Activated naive CD4-positive, alpha-beta T cell treated with anti-CD3 and anti-CD28 coated beads, Interleukin-2, amount 50 U/mL, for 24 hours (primary cell): ENCODE measurements at regions not wholly inside any gene's neighbourhood (a gene's known extent, or its start where the extent isn't known, plus 50 kb on each side); places are given as distances from the start of the nearest gene placed in this dataset.

ENCODE experiments used
- H3K27ac Mint-ChIP-seq: one replicate; pipeline ENCODE4 v1.8.0; 2021; ENCODE audit warnings: mild to moderate bottlenecking, mixed read lengths
- H3K27me3 Mint-ChIP-seq: one replicate; pipeline ENCODE4 v1.8.0; 2021; ENCODE audit warnings: mixed read lengths
- H3K36me3 Mint-ChIP-seq: one replicate; pipeline ENCODE4 v1.8.0; 2021; ENCODE audit warnings: mixed read lengths
- H3K4me1 Mint-ChIP-seq: one replicate; pipeline ENCODE4 v1.8.0; 2021; ENCODE audit warnings: mixed read lengths
- H3K4me3 Mint-ChIP-seq: one replicate; pipeline ENCODE4 v1.8.0; 2021; ENCODE audit warnings: mild to moderate bottlenecking, mixed read lengths
- H3K9me3 Mint-ChIP-seq: one replicate; pipeline ENCODE4 v1.8.0; 2021; ENCODE audit warnings: mixed read lengths

DNA sequence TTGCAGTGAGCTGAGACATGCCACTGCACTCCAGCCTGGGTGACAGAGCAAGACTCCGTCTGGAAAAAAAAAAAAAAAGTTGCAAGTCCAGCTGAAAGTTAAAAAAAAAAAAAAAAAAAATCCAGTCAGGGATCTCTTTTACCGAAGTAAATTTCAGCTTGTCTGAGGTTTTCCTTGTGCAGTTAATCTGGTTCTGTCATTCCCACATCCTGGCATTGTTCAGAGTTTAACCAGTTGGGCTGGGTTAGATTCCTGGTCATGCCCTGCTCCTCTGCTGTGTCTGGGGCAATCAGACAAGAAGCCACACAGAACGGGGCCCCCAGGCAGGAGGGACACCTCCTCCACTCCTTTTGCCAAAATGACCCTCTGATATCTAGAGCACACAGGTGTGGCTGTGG is 84.1 kb upstream of the KLHL25 start:
- Mint-ChIP-seq H3K27ac (no peak overlapping the region), H3K27me3 (peaks cover 35% of the 10 kb centered on the region), H3K4me1 (no peaks in the 10 kb centered on the region), H3K9me3 (no peaks in the 10 kb centered on the region), H3K4me3 (no peak overlapping the region), H3K36me3 (no peaks in the 10 kb centered on the region)

DNA sequence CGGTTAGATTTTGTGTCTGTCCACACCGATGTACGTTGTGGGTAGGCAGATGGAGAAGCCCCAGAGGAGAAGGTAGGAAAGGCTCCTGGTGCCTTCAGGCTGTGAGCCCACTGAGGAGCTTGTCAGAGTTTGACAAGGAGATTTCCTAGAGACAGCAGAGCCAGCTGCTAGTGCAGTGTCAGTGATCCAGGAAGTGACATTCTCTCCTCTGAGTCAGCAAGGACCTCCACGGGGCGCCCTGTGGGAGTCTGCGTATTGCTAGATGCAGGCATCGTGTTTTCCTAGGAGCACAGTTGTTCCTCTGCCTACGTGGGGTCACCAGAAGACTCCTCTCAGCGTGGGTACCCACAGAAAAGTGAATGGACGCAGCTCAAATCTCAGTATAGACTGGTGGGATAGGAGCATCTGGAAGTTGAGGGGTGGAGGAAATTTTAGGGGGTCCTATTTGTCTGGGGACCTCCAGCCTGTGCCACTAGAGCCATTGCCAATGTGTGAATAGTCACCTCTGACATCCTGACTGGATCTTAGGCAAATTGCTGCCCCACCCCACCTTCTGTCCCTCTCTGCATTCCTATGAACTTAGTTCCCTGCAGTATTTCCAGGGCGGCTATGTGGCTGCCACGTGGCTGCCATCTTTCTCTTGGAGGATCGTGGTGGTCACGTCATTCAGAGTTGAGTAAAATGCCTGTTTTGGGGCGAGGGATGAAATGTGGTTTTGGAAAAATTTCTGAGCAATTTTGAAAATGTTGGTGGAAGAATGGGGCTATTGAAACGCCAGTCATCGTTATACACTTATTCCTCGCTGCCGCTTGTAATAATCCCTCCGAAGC is 84.8 kb upstream of the KLHL25 start:
- Mint-ChIP-seq H3K4me3 (no peak overlapping the region), H3K36me3 (no peaks in the 10 kb centered on the region), H3K4me1 (no peaks in the 10 kb centered on the region), H3K27ac (no peak overlapping the region), H3K27me3 (peaks cover 35% of the 10 kb centered on the region), H3K9me3 (no peaks in the 10 kb centered on the region)

DNA sequence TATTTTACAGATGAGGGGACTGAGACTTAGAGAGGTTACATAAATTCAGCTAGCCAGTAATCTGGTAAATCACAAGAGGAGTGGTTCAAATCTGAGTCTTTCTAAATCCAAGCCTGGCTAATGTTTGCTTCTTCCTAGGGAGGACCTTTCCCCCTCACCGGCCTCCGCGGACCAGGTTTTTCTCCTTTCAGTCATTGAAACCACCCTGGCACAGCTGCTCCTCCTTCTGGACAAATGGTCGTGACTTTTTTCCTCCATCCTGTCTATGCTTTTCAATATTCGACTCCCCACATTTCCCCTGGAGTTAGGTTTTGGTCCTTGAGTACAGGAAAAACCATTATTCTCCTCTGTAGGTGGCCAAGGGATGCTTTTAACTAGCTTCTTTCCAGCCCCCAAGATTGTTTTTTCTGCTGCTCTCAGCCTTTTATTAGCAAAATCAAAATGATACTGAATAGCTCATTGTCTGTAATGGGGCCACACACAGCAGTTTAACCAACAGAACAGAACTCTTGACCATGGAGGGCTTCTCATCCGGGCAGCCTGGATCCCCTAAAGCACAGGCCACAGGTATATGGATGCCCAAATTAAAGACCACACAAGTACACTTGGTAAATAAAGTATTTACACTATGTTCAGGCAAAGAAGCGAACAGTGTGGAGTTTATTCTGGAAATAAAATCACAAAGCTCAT is 85.9 kb upstream of the KLHL25 start:
- Mint-ChIP-seq H3K4me1 (no peaks in the 10 kb centered on the region), H3K36me3 (no peaks in the 10 kb centered on the region), H3K4me3 (no peak overlapping the region), H3K27ac (no peak overlapping the region), H3K27me3 (peaks cover 32% of the 10 kb centered on the region), H3K9me3 (no peaks in the 10 kb centered on the region)

DNA sequence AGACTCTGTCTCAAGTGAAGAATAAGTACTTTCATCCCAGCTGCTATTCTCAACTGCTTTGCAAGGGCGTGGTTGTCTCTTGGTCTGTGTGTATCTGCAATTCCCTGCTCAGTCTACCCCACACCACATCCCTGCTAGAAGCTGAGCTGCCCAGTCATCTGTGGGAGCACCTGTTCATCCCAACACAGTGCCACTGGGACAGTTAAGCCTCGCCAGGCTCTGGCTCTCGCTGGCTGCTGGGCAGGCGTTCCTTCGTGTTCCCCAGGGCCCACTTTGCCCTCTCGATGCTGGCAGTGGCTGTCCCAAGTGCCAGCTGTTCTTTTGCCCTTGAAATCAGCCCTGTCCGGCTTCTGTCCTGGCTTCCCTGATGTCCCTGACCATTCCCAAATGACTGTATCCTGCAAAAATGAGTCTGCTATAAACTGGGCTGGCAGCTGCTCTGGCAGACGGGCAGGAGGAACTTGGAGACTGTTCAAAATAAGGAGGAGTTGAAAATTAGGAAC is 91.6 kb upstream of the KLHL25 start:
- Mint-ChIP-seq H3K27ac (no peak overlapping the region), H3K36me3 (no peaks in the 10 kb centered on the region), H3K4me1 (no peaks in the 10 kb centered on the region), H3K27me3 (peaks cover 14% of the 10 kb centered on the region), H3K4me3 (no peak overlapping the region), H3K9me3 (no peaks in the 10 kb centered on the region)

DNA sequence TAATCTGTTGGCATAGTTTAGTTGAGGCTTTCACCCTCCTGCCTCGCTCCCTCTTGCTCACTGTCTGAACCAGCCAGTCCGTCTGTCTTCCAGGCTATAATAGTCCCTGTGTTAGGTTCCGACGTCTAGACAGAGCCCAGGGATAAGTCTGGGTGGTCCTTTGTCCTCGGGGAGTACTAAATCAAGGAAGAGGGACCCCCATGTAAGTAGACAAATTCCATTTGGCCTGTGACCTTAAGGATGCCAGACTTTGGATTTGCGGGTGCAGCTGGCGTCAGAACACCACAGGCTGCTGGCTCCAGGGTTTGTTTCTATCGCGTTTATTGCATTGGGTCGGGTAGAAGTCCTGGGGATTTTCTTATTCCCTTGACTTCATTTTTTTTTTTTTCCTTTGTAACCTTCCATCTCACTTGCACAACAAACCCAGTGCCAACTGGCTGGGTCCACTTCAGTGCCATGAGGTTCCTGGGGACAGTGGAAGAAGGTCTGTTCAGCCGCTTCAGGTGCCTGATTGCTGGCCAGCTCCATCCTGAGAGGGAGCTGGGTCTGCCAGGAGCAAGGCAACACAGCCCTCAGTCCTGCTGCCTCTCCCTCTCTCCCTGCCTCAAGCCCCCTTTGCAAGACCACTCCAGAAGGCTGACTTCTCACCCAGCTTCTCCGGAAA is 95.4 kb upstream of the KLHL25 start:
- Mint-ChIP-seq H3K9me3 (no peaks in the 10 kb centered on the region), H3K27ac (no peak overlapping the region), H3K27me3 (peaks cover 21% of the 10 kb centered on the region), H3K36me3 (no peaks in the 10 kb centered on the region), H3K4me1 (no peaks in the 10 kb centered on the region), H3K4me3 (no peak overlapping the region)

DNA sequence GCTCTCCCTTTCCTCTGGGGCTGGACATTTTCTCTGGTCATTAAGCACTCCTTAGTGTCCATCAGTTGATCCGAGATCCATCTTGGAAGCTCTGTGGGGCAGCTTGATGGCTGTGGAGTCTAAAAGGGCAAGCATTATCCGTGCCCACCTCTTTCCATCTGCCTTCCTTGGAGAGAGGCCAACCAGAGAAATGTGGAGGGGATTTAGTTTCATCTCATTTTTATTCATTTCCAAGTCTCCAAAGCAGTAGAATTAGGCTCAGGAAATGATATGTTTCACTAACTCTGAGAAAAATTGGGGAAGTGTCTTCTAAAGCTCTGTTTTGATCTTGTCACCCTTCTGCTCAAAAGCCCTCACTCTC is 95.9 kb upstream of the KLHL25 start:
- no peak overlapping the region for H3K4me3 Mint-ChIP-seq
- H3K27ac Mint-ChIP-seq: no peak overlapping the region
- peaks cover 21% of the 10 kb centered on the region for H3K27me3 Mint-ChIP-seq

DNA sequence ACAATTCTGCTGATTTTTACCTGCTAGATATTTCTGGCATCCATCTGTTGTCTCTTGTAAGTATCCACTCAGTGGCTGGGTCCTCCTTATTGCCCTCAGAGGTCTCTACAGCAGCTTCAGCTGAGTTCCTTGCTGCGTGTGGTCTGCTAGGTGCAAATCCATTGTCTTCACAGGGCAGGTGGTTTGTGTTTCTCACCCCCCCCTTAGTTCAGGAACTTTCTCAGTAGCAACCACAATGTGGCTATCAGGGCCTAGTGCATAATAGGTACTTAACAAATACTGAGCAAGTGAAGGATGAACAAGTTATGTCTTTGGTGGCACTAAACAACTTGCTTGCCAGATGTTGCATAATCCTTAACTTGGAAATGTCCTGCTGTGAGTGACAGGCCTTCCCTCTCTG is 96.7 kb upstream of the KLHL25 start:
- Mint-ChIP-seq H3K4me3 (no peak overlapping the region), H3K27ac (no peak overlapping the region), H3K9me3 (no peaks in the 10 kb centered on the region), H3K36me3 (no peaks in the 10 kb centered on the region), H3K27me3 (peaks cover 23% of the 10 kb centered on the region), H3K4me1 (no peaks in the 10 kb centered on the region)

More for the DNA sequence above, 95.9 kb upstream of the KLHL25 start:
- Mint-ChIP-seq H3K9me3 (no peaks in the 10 kb centered on the region), H3K36me3 (no peaks in the 10 kb centered on the region), H3K4me1 (no peaks in the 10 kb centered on the region)

DNA sequence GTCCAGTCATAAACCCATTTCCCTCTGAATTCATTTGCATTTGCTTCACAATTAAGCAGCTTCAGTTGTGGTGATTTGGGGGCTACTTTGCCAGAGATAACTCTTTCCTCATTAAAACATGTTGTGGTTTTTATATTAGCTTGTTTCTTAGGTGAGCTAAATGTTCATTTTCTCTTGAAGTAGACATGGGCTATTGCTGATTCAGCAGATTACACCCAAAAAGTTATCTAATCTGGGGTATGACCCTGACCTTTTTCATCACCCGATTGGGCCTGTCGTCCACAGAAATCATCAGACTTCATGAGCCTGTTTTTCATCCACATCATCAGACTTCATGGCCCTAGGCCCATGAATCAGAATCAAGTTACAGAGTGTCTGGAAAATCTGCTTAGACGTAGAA is 97.5 kb upstream of the KLHL25 start:
- Mint-ChIP-seq H3K36me3 (no peaks in the 10 kb centered on the region), H3K4me1 (no peaks in the 10 kb centered on the region), H3K4me3 (no peak overlapping the region), H3K27me3 (peaks cover 23% of the 10 kb centered on the region), H3K27ac (no peak overlapping the region), H3K9me3 (no peaks in the 10 kb centered on the region)

DNA sequence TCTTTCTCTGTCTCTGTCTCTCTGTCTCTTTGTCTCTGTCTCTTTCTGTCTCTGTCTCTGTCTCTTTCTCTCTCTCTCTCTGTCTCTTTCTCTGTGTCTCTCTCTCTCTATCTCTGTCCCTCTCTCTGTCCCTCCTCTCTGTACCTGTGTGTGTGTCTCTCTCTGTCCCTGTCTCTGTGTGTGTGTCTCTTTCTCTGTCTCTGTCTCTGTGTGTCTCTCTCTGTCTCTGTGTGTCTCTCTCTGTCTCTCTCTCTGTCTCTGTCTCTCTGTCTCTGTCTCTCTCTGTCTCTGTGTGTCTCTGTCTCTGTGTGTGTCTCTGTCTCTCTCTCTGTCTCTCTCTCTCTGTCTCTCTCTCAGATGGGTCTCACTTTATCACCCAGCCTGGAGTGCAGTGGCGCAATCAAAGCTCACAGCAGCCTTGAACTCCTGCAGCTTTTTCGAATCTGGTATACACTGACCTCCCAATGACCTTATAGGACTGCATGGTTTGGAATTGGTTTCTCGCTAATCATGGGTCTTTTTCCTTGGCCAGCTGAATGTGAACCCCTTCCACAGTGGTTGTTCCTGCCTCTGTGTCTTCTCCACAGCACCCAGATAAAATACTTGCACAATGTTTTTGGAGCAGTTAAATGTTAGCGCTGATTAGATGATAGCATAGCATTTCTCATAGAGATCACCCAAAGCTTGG is 102.6 kb upstream of the KLHL25 start:
- H3K27ac Mint-ChIP-seq: no peak overlapping the region

DNA sequence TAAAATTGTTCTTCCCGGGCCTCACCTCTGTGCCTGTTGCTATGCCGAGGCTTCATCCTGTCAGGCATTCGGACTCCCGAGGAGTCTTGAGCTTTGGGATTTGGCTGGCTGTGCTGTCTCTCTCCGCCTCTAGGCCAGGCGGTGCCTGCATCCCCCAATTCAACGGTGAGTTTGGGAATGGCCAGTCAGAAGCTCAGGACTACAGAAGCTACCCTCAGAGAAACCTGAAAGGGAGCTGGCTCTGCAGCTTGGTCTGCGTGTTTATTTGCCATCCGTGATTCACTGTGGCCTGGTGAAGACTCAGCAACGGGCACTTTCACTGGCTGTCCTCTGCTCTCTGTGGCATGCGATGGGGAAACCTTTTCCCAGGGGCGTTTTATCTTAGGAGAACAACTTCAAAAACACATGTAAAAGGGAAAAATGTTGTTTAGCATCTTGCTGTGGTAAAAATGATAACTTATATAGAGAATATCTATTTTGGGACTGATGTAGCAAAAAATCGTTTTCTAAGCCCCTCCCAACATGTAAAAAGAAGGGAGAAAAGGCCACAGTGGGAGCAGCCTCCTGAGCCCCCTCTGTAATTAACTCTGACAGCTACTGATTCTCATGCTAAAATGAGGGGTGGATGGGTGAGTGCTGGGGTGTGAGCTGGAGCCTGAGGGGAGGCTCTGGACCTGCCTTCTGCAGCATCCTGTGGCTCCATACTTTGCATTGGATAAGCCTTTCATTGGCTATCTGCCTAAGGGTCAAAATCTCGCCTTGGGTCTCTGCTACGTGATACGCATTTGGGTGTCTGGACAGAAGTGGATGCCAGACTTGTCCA is 103.4 kb upstream of the KLHL25 start:
- peaks cover 27% of the 10 kb centered on the region for H3K27me3 Mint-ChIP-seq
- H3K9me3 Mint-ChIP-seq: no peaks in the 10 kb centered on the region
- H3K4me3 Mint-ChIP-seq: no peak overlapping the region
- no peak overlapping the region for H3K27ac Mint-ChIP-seq
- peaks cover under 1% of the 10 kb centered on the region for H3K36me3 Mint-ChIP-seq
- H3K4me1 Mint-ChIP-seq: no peaks in the 10 kb centered on the region

More for the DNA sequence above, 102.6 kb upstream of the KLHL25 start:
- Mint-ChIP-seq H3K4me3 (no peak overlapping the region), H3K9me3 (no peaks in the 10 kb centered on the region), H3K27me3 (peaks cover 31% of the 10 kb centered on the region), H3K36me3 (no peaks in the 10 kb centered on the region), H3K4me1 (no peaks in the 10 kb centered on the region)

DNA sequence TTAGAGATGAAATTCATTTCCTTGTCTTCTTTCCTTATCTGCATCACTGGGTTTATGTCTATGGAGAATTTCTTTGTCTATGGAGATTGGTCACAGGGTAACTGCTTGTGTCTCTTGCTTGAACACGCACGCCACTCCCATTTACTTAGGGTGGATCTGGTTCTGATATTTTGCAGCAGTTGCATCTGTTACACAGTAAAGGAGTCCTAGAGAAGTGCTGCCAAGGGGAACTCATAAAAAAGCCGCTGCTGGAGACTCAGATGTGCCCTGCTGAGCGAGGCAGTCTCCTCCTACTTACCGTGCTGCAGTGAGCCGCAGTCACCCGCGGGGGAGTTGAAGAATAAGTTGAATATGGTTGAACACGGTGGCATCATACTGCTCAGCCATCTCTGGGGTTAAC is 105.2 kb upstream of the KLHL25 start:
- Mint-ChIP-seq H3K4me3 (no peak overlapping the region), H3K36me3 (peaks cover 2% of the 10 kb centered on the region), H3K9me3 (no peaks in the 10 kb centered on the region), H3K27me3 (peaks cover 19% of the 10 kb centered on the region), H3K4me1 (no peaks in the 10 kb centered on the region), H3K27ac (no peak overlapping the region)

DNA sequence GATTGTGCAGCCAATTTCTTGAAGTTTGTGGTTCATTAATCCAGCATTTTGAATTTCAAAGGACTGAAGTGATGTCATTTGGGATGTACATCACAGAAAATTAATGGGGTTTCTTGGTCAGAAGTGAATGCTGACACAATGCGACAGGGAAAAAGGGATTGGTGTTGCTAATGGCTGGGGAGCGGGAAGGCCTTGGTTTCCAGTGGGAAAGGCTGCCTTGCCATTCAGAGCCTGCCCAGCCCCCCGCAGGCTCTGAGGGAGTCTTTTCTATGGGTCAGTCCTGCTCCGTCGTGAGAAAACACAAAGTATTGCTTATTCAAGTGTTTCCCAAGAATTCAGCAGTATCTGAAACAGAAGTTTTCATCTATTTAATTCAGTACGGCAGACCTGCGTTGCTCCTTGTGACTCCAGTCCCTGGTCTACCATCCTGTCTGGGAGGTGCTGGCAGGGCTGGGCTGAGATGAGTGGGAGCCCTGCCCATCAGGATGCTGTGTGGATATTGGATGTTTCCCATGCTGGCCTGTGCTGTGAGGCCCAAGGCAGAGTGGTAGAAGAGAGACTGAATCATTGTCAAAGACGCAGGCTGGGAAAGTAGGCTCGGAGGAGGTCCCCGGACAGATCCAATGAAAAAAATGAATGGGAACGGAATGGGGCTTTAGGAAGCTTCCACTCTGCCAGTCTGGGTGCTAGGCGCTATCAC is 111.2 kb upstream of the KLHL25 start:
- Mint-ChIP-seq H3K27me3 (peaks cover 7% of the 10 kb centered on the region), H3K9me3 (no peaks in the 10 kb centered on the region), H3K4me1 (no peaks in the 10 kb centered on the region), H3K27ac (no peak overlapping the region), H3K36me3 (peaks cover 2% of the 10 kb centered on the region), H3K4me3 (no peak overlapping the region)

DNA sequence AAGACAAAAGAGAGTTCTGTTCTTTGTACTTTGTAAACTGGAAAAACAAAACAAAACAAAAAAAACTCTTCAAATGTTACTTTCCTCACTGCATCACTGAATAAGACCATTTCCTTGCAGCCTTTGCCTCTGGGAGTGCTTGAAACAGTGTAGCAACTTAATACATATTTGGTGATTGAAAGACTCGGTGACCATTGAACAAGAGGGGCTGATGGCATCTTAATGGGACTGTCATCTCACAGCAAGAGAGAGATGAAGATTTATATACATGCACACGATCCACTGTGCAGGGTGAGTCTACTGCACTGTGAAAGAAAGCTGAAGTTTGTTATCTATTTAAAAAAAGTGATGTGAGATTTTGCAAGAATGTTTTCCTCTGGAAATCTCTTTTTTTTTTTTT is 111.9 kb upstream of the KLHL25 start:
- Mint-ChIP-seq H3K4me1 (no peaks in the 10 kb centered on the region), H3K27me3 (peaks cover 5% of the 10 kb centered on the region), H3K4me3 (no peak overlapping the region), H3K36me3 (peaks cover 2% of the 10 kb centered on the region), H3K27ac (no peak overlapping the region), H3K9me3 (no peaks in the 10 kb centered on the region)

DNA sequence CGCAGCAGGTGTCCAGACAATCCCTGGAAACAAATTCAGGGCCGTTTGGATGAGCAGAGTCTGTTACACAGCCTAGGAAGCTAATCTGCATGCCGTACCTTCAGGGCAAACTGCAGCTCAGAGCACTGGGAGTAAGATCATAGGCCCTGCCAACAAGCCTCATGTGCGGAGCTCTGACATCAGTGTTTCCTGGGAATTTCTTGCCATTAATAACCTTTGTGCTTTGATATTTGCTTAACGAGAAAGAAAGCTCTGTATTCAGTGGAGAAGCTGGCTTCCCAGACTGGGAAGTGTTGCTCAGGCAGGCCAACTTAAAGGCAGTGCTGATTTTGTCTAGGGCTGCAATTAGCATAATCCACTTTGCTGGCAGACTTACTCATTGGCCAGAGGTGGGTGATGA is 116.1 kb upstream of the KLHL25 start:
- Mint-ChIP-seq H3K27me3 (peaks cover 2% of the 10 kb centered on the region), H3K4me1 (no peaks in the 10 kb centered on the region), H3K36me3 (no peaks in the 10 kb centered on the region), H3K9me3 (no peaks in the 10 kb centered on the region), H3K4me3 (no peak overlapping the region), H3K27ac (no peak overlapping the region)
